HL-60 (cell line): ENCODE measurements at regions not wholly inside any gene's neighbourhood (a gene's known extent, or its start where the extent isn't known, plus 50 kb on each side); places are given as distances from the start of the nearest gene placed in this dataset.

Experiments used
- DNase-seq, 2 experiments: peaks; one replicate each; pipeline ENCODE4 v3.0.0-alpha.2; 2010 to 2020; ENCODE audit warnings: low read depth in 1 of 2, low spot score in 1 of 2
- H3K27ac ChIP-seq: fragments of 250-450 bp; sonication (Bioruptor Pico); replicated peaks from 2 replicates; pipeline ENCODE4 v1.5.1; 2020; ENCODE audit warnings: mild to moderate bottlenecking, moderate library complexity
- H3K27me3 ChIP-seq: fragments of 250-450 bp; sonication (Bioruptor Pico); 2 replicates; pipeline ENCODE4 v1.5.1; 2021; ENCODE audit warnings: mild to moderate bottlenecking, moderate library complexity; ENCODE audit not compliant: insufficient read depth, poor library complexity, severe bottlenecking
- H3K4me3 ChIP-seq: replicated peaks from 2 replicates; pipeline ENCODE4 v1.5.1; 2011; ENCODE audit warnings: mild to moderate bottlenecking, control low read depth, low read length; ENCODE audit not compliant: insufficient read depth
- CTCF ChIP-seq: IDR thresholded peaks from one replicate; pipeline ENCODE4 v1.5.1; 2011; ENCODE audit warnings: low read length, control low read depth, inconsistent platforms; ENCODE audit not compliant: insufficient read depth
- GABPA ChIP-seq: IDR thresholded peaks from 2 replicates; pipeline ENCODE4 v1.6.1; 2012; ENCODE audit warnings: low read depth
- POLR2AphosphoS5 ChIP-seq: IDR thresholded peaks from 2 replicates; pipeline ENCODE4 v1.6.1; 2012; ENCODE audit warnings: low read depth
- REST ChIP-seq: IDR thresholded peaks from 2 replicates; pipeline ENCODE4 v1.6.1; 2012; ENCODE audit warnings: low read depth; ENCODE audit not compliant: insufficient replicate concordance
- SPI1 ChIP-seq: IDR thresholded peaks from 2 replicates; pipeline ENCODE4 v1.6.1; 2012; ENCODE audit warnings: low read depth, mild to moderate bottlenecking, borderline replicate concordance

- DNase-seq: no peak
- no peak overlapping the region for H3K27ac ChIP-seq
- TF ChIP-seq REST: no peak
- TF ChIP-seq POLR2AphosphoS5: no peak
- no peak for TF ChIP-seq SPI1
- TF ChIP-seq CTCF: no peak
- no peak for TF ChIP-seq GABPA
- no peak overlapping the region for H3K4me3 ChIP-seq
- no peaks in the 10 kb centered on the region for H3K27me3 ChIP-seq
Observed at GRCh38 chr5:161960314-161960713, 107.3 kb upstream of the GABRG2 start.

- no peak for DNase-seq
Observed at GRCh38 chr5:161966564-161966963, 101.0 kb upstream of the GABRG2 start.

GRCh38 chr5:161975350-161975749, 92.2 kb upstream of the GABRG2 start:
- Histone ChIP-seq H3K4me3 (no peak overlapping the region), H3K27me3 (no peaks in the 10 kb centered on the region), H3K27ac (no peak overlapping the region)
- peak; percentile 67 for TF ChIP-seq REST
- no peak for TF ChIP-seq GABPA
- TF ChIP-seq POLR2AphosphoS5: no peak
- no peak for TF ChIP-seq SPI1
- TF ChIP-seq CTCF: no peak
- DNase-seq: no peak

More at GRCh38 chr5:161966564-161966963, 101.0 kb upstream of the GABRG2 start:
- TF ChIP-seq CTCF (no peak), GABPA (no peak), SPI1 (no peak), POLR2AphosphoS5 (no peak), REST (no peak)
- Histone ChIP-seq H3K4me3 (no peak overlapping the region), H3K27ac (no peak overlapping the region), H3K27me3 (no peaks in the 10 kb centered on the region)
